ENCODE measurements at regions not wholly inside any gene's neighbourhood (a gene's known extent, or its start where the extent isn't known, plus 50 kb on each side); places are given as distances from the start of the nearest gene placed in this dataset.

- Histone ChIP-seq H3K36me3 (ENCODE audit: low read depth) (no peaks in the 10 kb centered on the region), H3K79me2 (ENCODE audit: low read depth) (no peaks in the 10 kb centered on the region), H3K27me3 (ENCODE audit: insufficient read depth, low read depth) (no peaks in the 10 kb centered on the region), H4K20me1 (ENCODE audit: insufficient read depth) (no peaks in the 10 kb centered on the region), H3K9me3 (ENCODE audit: insufficient read depth, low read depth) (no peaks in the 10 kb centered on the region), H3K4me1 (replicated peaks; ENCODE audit: insufficient read depth) (peaks cover 4% of the 10 kb centered on the region), H3K9me2 (ENCODE audit: insufficient read depth) (no peaks in the 10 kb centered on the region), H2AFZ (no peak overlapping the region), H3K4me3 (no peak overlapping the region), H3K27ac (no peak overlapping the region), H3F3A (ENCODE audit: insufficient read depth, low read depth) (peaks cover 15% of the 10 kb centered on the region), H3K4me2 (no peak overlapping the region)
- peak in 1 of 2 experiments; percentile 31 for DNase-seq
- CTCF ChIA-PET, result no interaction called here
- TF ChIP-seq CTCF (conservative IDR thresholded peaks at IDR 0.05) (no peak), EZH2 (IDR thresholded peaks at IDR 0.05; ENCODE audit: low read depth) (no peak)
- POLR2A ChIA-PET (ENCODE audit: unreplicated experiment), result no interaction called here
- intact Hi-C loops (cut with micrococcal nuclease; ENCODE audit: unreplicated experiment), result no loop called here
- BruUV-seq (replicated peaks), result no TSS peak
Observed at GRCh38 chr16:22632606-22633005, 121.9 kb downstream of the NPIPB5 start.

GRCh38 chr16:22633280-22633679 lies 122.6 kb downstream of the NPIPB5 start:
- CTCF ChIA-PET, result no interaction called here

GRCh38 chr16:22633799-22634198 lies 123.1 kb downstream of the NPIPB5 start:
- Histone ChIP-seq H2AFZ (no peak overlapping the region), H3K4me2 (no peak overlapping the region), H3K27ac (no peak overlapping the region), H3K4me1 (replicated peaks; ENCODE audit: insufficient read depth) (peaks cover 16% of the 10 kb centered on the region), H3F3A (ENCODE audit: insufficient read depth, low read depth) (peaks cover 27% of the 10 kb centered on the region), H3K79me2 (ENCODE audit: low read depth) (no peaks in the 10 kb centered on the region), H3K9me2 (ENCODE audit: insufficient read depth) (no peaks in the 10 kb centered on the region), H3K27me3 (ENCODE audit: insufficient read depth, low read depth) (no peaks in the 10 kb centered on the region), H3K4me3 (no peak overlapping the region), H4K20me1 (ENCODE audit: insufficient read depth) (no peaks in the 10 kb centered on the region), H3K36me3 (ENCODE audit: low read depth) (no peaks in the 10 kb centered on the region), H3K9me3 (ENCODE audit: insufficient read depth, low read depth) (no peaks in the 10 kb centered on the region)
- intact Hi-C loops (cut with micrococcal nuclease; ENCODE audit: unreplicated experiment), result no loop called here
- CTCF ChIA-PET, result no interaction called here
- no peak for TF ChIP-seq EZH2 (IDR thresholded peaks at IDR 0.05; ENCODE audit: low read depth)
- POLR2A ChIA-PET (ENCODE audit: unreplicated experiment), result no interaction called here
- peak in 1 of 2 experiments; percentile 10 for DNase-seq
- BruUV-seq (replicated peaks), result no TSS peak

More at GRCh38 chr16:22633280-22633679, 122.6 kb downstream of the NPIPB5 start:
- H3K4me2 ChIP-seq, result no peak overlapping the region
- BruUV-seq (replicated peaks), result no TSS peak
- POLR2A ChIA-PET (ENCODE audit: unreplicated experiment), result no interaction called here
- H4K20me1 ChIP-seq (ENCODE audit: insufficient read depth), result no peaks in the 10 kb centered on the region
- H3K79me2 ChIP-seq (ENCODE audit: low read depth), result no peaks in the 10 kb centered on the region
- H3F3A ChIP-seq (ENCODE audit: insufficient read depth, low read depth), result peaks cover 22% of the 10 kb centered on the region
- no peaks in the 10 kb centered on the region for H3K27me3 ChIP-seq (ENCODE audit: insufficient read depth, low read depth)
- H3K27ac ChIP-seq, result no peak overlapping the region
- no peaks in the 10 kb centered on the region for H3K36me3 ChIP-seq (ENCODE audit: low read depth)
- peaks cover 11% of the 10 kb centered on the region for H3K4me1 ChIP-seq (replicated peaks; ENCODE audit: insufficient read depth)
- DNase-seq, result peak in 1 of 2 experiments; percentile 30
- no peak overlapping the region for H2AFZ ChIP-seq
- no peaks in the 10 kb centered on the region for H3K9me3 ChIP-seq (ENCODE audit: insufficient read depth, low read depth)
- intact Hi-C loops (cut with micrococcal nuclease; ENCODE audit: unreplicated experiment), result no loop called here
- H3K9me2 ChIP-seq (ENCODE audit: insufficient read depth), result no peaks in the 10 kb centered on the region
- H3K4me3 ChIP-seq, result no peak overlapping the region
- TF ChIP-seq CTCF (conservative IDR thresholded peaks at IDR 0.05) (no peak), EZH2 (IDR thresholded peaks at IDR 0.05; ENCODE audit: low read depth) (no peak)

GRCh38 chr16:22634954-22635353 lies 124.3 kb downstream of the NPIPB5 start:
- no peak overlapping the region for H3K27ac ChIP-seq
- POLR2A ChIA-PET (ENCODE audit: unreplicated experiment), result interaction anchor here (0.6 to 0.7 kb wide), 2 partner anchors 305 to 1067 kb away, joined by 3 read pairs; no protein-coding TSS in a partner anchor
- peak in 1 of 2 experiments; percentile 3 for DNase-seq
- H3K36me3 ChIP-seq (ENCODE audit: low read depth), result no peaks in the 10 kb centered on the region
- no peaks in the 10 kb centered on the region for H3K9me2 ChIP-seq (ENCODE audit: insufficient read depth)
- peaks cover 24% of the 10 kb centered on the region for H3F3A ChIP-seq (ENCODE audit: insufficient read depth, low read depth)
- H3K79me2 ChIP-seq (ENCODE audit: low read depth), result no peaks in the 10 kb centered on the region
- no peaks in the 10 kb centered on the region for H3K9me3 ChIP-seq (ENCODE audit: insufficient read depth, low read depth)
- H4K20me1 ChIP-seq (ENCODE audit: insufficient read depth), result no peaks in the 10 kb centered on the region
- peaks cover 18% of the 10 kb centered on the region for H3K4me1 ChIP-seq (replicated peaks; ENCODE audit: insufficient read depth)
- H3K4me2 ChIP-seq, result no peak overlapping the region
- CTCF ChIA-PET, result interaction anchor here (0.9 kb wide), 1 partner anchor 9 kb away, joined by 3 read pairs; no protein-coding TSS in a partner anchor
- H3K4me3 ChIP-seq, result no peak overlapping the region
- TF ChIP-seq CTCF (conservative IDR thresholded peaks at IDR 0.05) (no peak), EZH2 (IDR thresholded peaks at IDR 0.05; ENCODE audit: low read depth) (no peak)
- no TSS peak for BruUV-seq (replicated peaks)
- intact Hi-C loops (cut with micrococcal nuclease; ENCODE audit: unreplicated experiment), result loop anchor here (5.0 kb wide), 1 partner anchor 1058 kb away; no protein-coding TSS in a partner anchor
- no peak overlapping the region for H2AFZ ChIP-seq
- no peaks in the 10 kb centered on the region for H3K27me3 ChIP-seq (ENCODE audit: insufficient read depth, low read depth)
